WTC11 (cell line): ENCODE measurements at regions not wholly inside any gene's neighbourhood (a gene's known extent, or its start where the extent isn't known, plus 50 kb on each side); places are given as distances from the start of the nearest gene placed in this dataset.
A peak's percentile ranks its signal among the peaks of the same experiment; 100 is the strongest.

Source experiments
- ATAC-seq: fragments of 200-7000 bp; cut with Tn5 transposase; 2 replicates; pipeline ENCODE4 v1.10.0; 2021; ENCODE audit warnings: mild to moderate bottlenecking, moderate library complexity
- CTCF ChIA-PET: fragments of 300-600 bp; sonication (Branson Sonifier 250); formaldehyde crosslinking; loops from one replicate; lab custom pipeline; 2021; ENCODE audit warnings: antibody characterized with exemption; lab: Charles Lee
- POLR2A ChIA-PET: fragments of 350-600 bp; sonication (Branson Sonifier 250); formaldehyde crosslinking; loops from one replicate; lab custom pipeline; 2021; ENCODE audit warnings: antibody characterized with exemption; lab: Charles Lee
- DNase-seq: peaks from one replicate; pipeline ENCODE4 v3.0.0; 2021; ENCODE audit warnings: low spot score
- H3K27ac Mint-ChIP-seq: 2 replicates; pipeline ENCODE4 v1.8.0; 2021; ENCODE audit warnings: mixed read lengths
- H3K27me3 Mint-ChIP-seq: 2 replicates; pipeline ENCODE4 v1.8.0; 2021; ENCODE audit warnings: low read depth, mild to moderate bottlenecking, moderate library complexity, mixed read lengths
- H3K36me3 Mint-ChIP-seq: 2 replicates; pipeline ENCODE4 v1.8.0; 2021; ENCODE audit warnings: mixed read lengths
- H3K4me1 Mint-ChIP-seq: 2 replicates; pipeline ENCODE4 v1.8.0; 2022; ENCODE audit warnings: mixed read lengths
- H3K4me3 Mint-ChIP-seq: 2 replicates; pipeline ENCODE4 v1.8.0; 2021; ENCODE audit warnings: mild to moderate bottlenecking, moderate library complexity, mixed read lengths
- H3K9me3 Mint-ChIP-seq: 2 replicates; pipeline ENCODE4 v1.8.0; 2021; ENCODE audit warnings: mixed read lengths
- AR ChIP-seq: fragments of 250-450 bp; sonication (Bioruptor Pico); IDR thresholded peaks from 2 replicates; pipeline ENCODE4 v1.9.0; 2021; ENCODE audit warnings: mild to moderate bottlenecking
- ATF1 ChIP-seq: sonication (generic); formaldehyde crosslinking; IDR thresholded peaks from 2 replicates; pipeline ENCODE4 v1.8.1; 2023; ENCODE audit warnings: mild to moderate bottlenecking, moderate library complexity, missing genetic modification reagents
- ATF3 ChIP-seq: sonication (generic); formaldehyde crosslinking; conservative IDR thresholded peaks from 2 replicates; pipeline ENCODE4 v1.8.1; 2022; ENCODE audit warnings: mild to moderate bottlenecking, missing genetic modification reagents
- E2F5 ChIP-seq: sonication (generic); formaldehyde crosslinking; IDR thresholded peaks from 2 replicates; pipeline ENCODE4 v1.8.1; 2022; ENCODE audit warnings: mild to moderate bottlenecking, moderate library complexity, missing genetic modification reagents
- HMGXB4 ChIP-seq: sonication (generic); formaldehyde crosslinking; IDR thresholded peaks from 2 replicates; pipeline ENCODE4 v1.8.1; 2023; ENCODE audit warnings: mild to moderate bottlenecking, moderate library complexity, missing genetic modification reagents
- KAT7 ChIP-seq: sonication (generic); formaldehyde crosslinking; IDR thresholded peaks from 2 replicates; pipeline ENCODE4 v1.8.1; 2023; ENCODE audit warnings: missing genetic modification reagents, mild to moderate bottlenecking, borderline replicate concordance
- MLX ChIP-seq: sonication (generic); formaldehyde crosslinking; IDR thresholded peaks from 2 replicates; pipeline ENCODE4 v1.8.1; 2023; ENCODE audit warnings: mild to moderate bottlenecking, missing genetic modification reagents, moderate library complexity
- MXD4 ChIP-seq: fragments of 250-450 bp; sonication (Bioruptor Pico); IDR thresholded peaks from 2 replicates; pipeline ENCODE4 v1.8.0; 2021; ENCODE audit warnings: mild to moderate bottlenecking, moderate library complexity, borderline replicate concordance
- USF2 ChIP-seq: sonication (generic); formaldehyde crosslinking; IDR thresholded peaks from 2 replicates; pipeline ENCODE4 v1.8.1; 2023; ENCODE audit warnings: mild to moderate bottlenecking, missing genetic modification reagents, moderate library complexity
- ZBTB21 ChIP-seq: sonication (generic); formaldehyde crosslinking; IDR thresholded peaks from 2 replicates; pipeline ENCODE4 v1.8.1; 2023; ENCODE audit warnings: mild to moderate bottlenecking, missing genetic modification reagents, borderline replicate concordance
- ZBTB43 ChIP-seq: sonication (generic); formaldehyde crosslinking; IDR thresholded peaks from 2 replicates; pipeline ENCODE4 v1.8.1; 2023; ENCODE audit warnings: mild to moderate bottlenecking, missing genetic modification reagents
- ZNF281 ChIP-seq: sonication (generic); formaldehyde crosslinking; IDR thresholded peaks from 2 replicates; pipeline ENCODE4 v1.8.0; 2023; ENCODE audit warnings: mild to moderate bottlenecking, missing genetic modification reagents
- ZNF317 ChIP-seq: sonication (generic); formaldehyde crosslinking; IDR thresholded peaks from 2 replicates; pipeline ENCODE4 v1.8.1; 2023; ENCODE audit warnings: low read depth, mild to moderate bottlenecking, moderate library complexity, missing genetic modification reagents, borderline replicate concordance
- ZNF671 ChIP-seq: fragments of 250-450 bp; sonication (Bioruptor Pico); IDR thresholded peaks from 2 replicates; pipeline ENCODE4 v1.8.0; 2021; ENCODE audit warnings: mild to moderate bottlenecking
- ZSCAN18 ChIP-seq: fragments of 250-450 bp; sonication (Bioruptor Pico); IDR thresholded peaks from 2 replicates; pipeline ENCODE4 v2.1.2; 2022; ENCODE audit warnings: mild to moderate bottlenecking, moderate library complexity

GRCh38 chr4:179417357-179417756 lies 1975.1 kb upstream of the AGA start (continued):
- no peak for TF ChIP-seq E2F5 (CRISPR knock-in tag)
- no peak for TF ChIP-seq AR (CRISPR knock-in tag)

GRCh38 chr4:179437962-179438361 lies 1995.7 kb upstream of the AGA start:
- DNase-seq: no peak
- Mint-ChIP-seq H3K36me3 (no peaks in the 10 kb centered on the region), H3K9me3 (peaks cover 8% of the 10 kb centered on the region; the same call in 1 of the 2 replicates), H3K27ac (peak overlapping the region; percentile 73), H3K27me3 (no peaks in the 10 kb centered on the region), H3K4me1 (peaks cover 18% of the 10 kb centered on the region), H3K4me3 (no peak overlapping the region)
- CTCF ChIA-PET: no interaction called here
- ATAC-seq: peak; percentile 73
- TF ChIP-seq ZSCAN18 (CRISPR knock-in tag) (no peak), ZBTB21 (no peak), ZNF281 (CRISPR knock-in tag) (no peak), MXD4 (no peak), KAT7 (CRISPR knock-in tag) (no peak), ZBTB43 (no peak), ATF3 (no peak), USF2 (no peak), ZNF317 (CRISPR knock-in tag) (no peak), ZNF671 (CRISPR knock-in tag) (no peak), ATF1 (CRISPR knock-in tag) (no peak), HMGXB4 (CRISPR knock-in tag) (no peak), MLX (CRISPR knock-in tag) (no peak)
- POLR2A ChIA-PET: no interaction called here
